ENCODE measurements at regions not wholly inside any gene's neighbourhood (a gene's known extent, or its start where the extent isn't known, plus 50 kb on each side); places are given as distances from the start of the nearest gene placed in this dataset.
"Not testable (repeated sequence)": the region's sequence is repeated elsewhere in the genome, so short reads cannot be mapped to it uniquely, and the experiment has no call there.

GRCh38 chr5:71289946-71290345 is 165.5 kb upstream of the BDP1 start:
- H3K36me3 ChIP-seq; DNase-seq; intact Hi-C loops (cut with DNase I); ATAC-seq; H3K9me3 ChIP-seq; H3K27me3 ChIP-seq; H3K4me1 ChIP-seq: not testable (repeated sequence)
- H3K27ac ChIP-seq = peak overlapping the region in 7 of 12 donors; percentile 50 to 76 (median 65)
- TF ChIP-seq CTCF (IDR thresholded peaks at IDR 0.05) = peak in 1 of 12 donors; percentile 21
- peak overlapping the region in 11 of 12 donors; percentile 33 to 49 (median 40) for H3K4me3 ChIP-seq
- WGBS, 4 donors = 0 to 2% methylated on average over 20 to 21 of the region's 42 CpGs; no CpG with 5 or more reads in 2 of the 4 donors

GRCh38 chr5:71290979-71291378 is 164.5 kb upstream of the BDP1 start:
- not testable (repeated sequence) for DNase-seq

More at GRCh38 chr5:71290979-71291378, 164.5 kb upstream of the BDP1 start:
- H3K9me3 ChIP-seq; intact Hi-C loops (cut with DNase I); H3K27me3 ChIP-seq; H3K36me3 ChIP-seq; H3K27ac ChIP-seq; H3K4me1 ChIP-seq; ATAC-seq; H3K4me3 ChIP-seq: not testable (repeated sequence)
- WGBS, 4 donors = 90 to 100% (median 97%) methylated on average over 2 of the region's 2 CpGs

Data from heart left ventricle (tissue), 16 donors.